Cardiac fibroblast (primary cell): ENCODE measurements at regions not wholly inside any gene's neighbourhood (a gene's known extent, or its start where the extent isn't known, plus 50 kb on each side); places are given as distances from the start of the nearest gene placed in this dataset.

Experiments used
- DNase-seq, 2 donors: peaks; one replicate each; pipeline versions ENCODE4 v3.0.0 to v3.0.0-alpha.2; 2010; ENCODE audit warnings: low read depth in 2 of 2
- H3K4me3 ChIP-seq, 2 donors: replicated peaks in 1 of 2; 1 replicate in 1 of 2; 2 replicates in 1 of 2; pipeline ENCODE4 v1.5.1; 2011; ENCODE audit warnings: low read depth in 2 of 2, low read length in 2 of 2, mild to moderate bottlenecking in 2 of 2, moderate library complexity in 1 of 2
- TF ChIP-seq, protein P1 (sequence below): IDR thresholded peaks from one replicate; pipeline ENCODE4 v1.5.1; 2011; ENCODE audit warnings: low read depth, mild to moderate bottlenecking, low read length, inconsistent platforms

DNA sequence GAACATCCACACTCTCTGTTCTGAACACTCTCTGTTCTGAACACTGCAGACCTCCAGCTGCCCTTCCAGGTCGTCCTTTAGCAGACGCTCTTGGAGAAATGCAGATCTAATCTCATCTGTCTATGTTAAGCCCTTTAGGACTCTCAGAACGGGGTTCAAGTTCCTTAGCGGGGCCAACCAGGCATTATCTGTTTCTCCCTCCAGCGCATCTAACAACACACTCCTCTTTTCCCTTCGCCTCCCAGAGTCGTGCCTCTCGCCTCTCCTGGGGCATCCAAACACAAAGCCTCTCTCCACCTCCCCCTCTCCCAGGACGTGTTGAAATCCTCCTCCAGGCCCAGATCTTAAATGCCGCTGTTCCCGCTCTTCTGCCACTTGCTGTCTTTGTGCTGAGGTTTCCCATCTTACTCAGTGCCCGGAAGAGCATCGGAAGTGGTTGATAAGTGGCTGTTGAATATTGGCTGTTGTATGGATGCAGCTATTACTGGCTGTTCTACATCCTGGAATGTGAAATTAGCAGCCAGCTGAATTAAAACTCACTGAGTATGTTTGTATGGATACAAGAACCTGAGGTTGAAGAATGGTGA is 108.4 kb upstream of the GGTLC1 start:
- no peak overlapping the region for H3K4me3 ChIP-seq
- peak; percentile 13 to 58 for DNase-seq
- TF ChIP-seq, protein P1, sequence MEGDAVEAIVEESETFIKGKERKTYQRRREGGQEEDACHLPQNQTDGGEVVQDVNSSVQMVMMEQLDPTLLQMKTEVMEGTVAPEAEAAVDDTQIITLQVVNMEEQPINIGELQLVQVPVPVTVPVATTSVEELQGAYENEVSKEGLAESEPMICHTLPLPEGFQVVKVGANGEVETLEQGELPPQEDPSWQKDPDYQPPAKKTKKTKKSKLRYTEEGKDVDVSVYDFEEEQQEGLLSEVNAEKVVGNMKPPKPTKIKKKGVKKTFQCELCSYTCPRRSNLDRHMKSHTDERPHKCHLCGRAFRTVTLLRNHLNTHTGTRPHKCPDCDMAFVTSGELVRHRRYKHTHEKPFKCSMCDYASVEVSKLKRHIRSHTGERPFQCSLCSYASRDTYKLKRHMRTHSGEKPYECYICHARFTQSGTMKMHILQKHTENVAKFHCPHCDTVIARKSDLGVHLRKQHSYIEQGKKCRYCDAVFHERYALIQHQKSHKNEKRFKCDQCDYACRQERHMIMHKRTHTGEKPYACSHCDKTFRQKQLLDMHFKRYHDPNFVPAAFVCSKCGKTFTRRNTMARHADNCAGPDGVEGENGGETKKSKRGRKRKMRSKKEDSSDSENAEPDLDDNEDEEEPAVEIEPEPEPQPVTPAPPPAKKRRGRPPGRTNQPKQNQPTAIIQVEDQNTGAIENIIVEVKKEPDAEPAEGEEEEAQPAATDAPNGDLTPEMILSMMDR: no peak

DNA sequence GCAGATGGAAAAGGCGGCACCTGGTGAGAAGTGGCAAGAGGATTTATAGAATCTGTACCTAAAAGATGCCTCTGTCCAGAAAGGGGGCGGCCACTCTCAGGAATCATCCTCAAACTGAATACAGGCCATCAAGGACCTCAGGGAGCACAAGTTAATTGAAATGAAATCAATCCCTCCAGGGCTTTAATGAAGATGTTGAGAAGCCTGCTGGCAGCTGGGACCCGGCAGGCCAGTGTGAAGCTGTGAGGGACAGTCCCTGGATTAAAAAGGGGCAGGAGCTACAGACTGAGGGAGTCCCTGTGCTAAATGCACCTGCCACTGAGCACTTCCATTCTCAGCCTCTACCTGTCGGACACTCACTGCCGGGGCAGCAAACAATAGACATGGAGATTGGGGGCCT is 107.7 kb upstream of the GGTLC1 start:
- no peak overlapping the region for H3K4me3 ChIP-seq
- no peak for DNase-seq
- TF ChIP-seq, protein P1: no peak

GRCh38 chr20:24095756-24096155 is 107.2 kb upstream of the GGTLC1 start:
- TF ChIP-seq, protein P1: no peak
- no peak overlapping the region for H3K4me3 ChIP-seq
- no peak for DNase-seq

DNA sequence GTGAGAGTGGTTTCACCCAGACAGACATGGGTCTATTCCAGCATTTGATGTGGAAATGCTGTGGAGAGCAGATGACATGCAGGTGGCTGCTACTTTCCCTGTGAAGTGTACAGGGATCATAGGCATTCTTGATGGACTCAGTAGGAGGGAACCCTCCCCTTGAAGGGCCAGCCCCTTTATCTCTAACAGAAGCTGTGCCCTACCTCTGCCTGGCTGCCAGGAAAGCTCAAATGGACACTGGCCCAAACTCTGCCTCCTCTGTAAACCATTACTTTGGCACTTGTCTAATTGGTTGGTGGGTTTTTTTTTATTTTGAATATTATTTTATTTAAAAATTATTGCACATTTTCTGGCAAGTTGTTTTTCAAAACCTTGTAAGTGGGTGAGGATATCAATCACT is 106.7 kb upstream of the GGTLC1 start:
- DNase-seq: no peak
- H3K4me3 ChIP-seq: no peak overlapping the region
- TF ChIP-seq, protein P1: no peak

GRCh38 chr20:24089576-24089975 is 101.0 kb upstream of the GGTLC1 start:
- no peak overlapping the region for H3K4me3 ChIP-seq
- TF ChIP-seq, protein P1: no peak
- no peak for DNase-seq

- no peak for DNase-seq
- H3K4me3 ChIP-seq: no peak overlapping the region
- TF ChIP-seq, protein P1: no peak
Measured at GRCh38 chr20:24086121-24086520, 97.5 kb upstream of the GGTLC1 start.

DNA sequence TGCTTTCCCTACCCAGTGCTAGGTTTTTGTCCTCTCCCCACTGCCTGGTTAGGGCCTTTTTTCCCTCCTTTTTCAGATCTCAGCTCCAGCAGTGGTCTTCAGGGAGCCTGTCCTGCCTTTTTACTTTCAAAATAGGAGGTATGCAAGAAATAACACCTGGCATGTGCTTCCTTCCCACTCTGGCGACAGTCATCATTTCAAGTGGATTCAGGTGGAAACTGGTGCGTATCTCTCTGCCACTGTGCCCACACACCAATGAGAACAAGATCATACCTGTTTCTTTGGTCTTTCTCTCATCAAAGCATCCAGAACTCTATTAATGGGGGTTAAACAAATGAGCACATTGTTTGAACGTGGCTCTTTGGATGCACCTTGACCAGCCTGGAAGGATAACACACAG is 95.7 kb upstream of the GGTLC1 start:
- DNase-seq: no peak
- no peak overlapping the region for H3K4me3 ChIP-seq
- TF ChIP-seq, protein P1: no peak
